Stimulated activated naive CD4-positive, alpha-beta T cell treated with Interleukin-2 at 50 U/mL for 16 hours (primary cell): ENCODE measurements at regions not wholly inside any gene's neighbourhood (a gene's known extent, or its start where the extent isn't known, plus 50 kb on each side); places are given as distances from the start of the nearest gene placed in this dataset.
"Not testable (repeated sequence)": the region's sequence is repeated elsewhere in the genome, so short reads cannot be mapped to it uniquely, and the experiment has no call there.

ENCODE experiments used
- DNase-seq: peaks from one replicate; lab custom pipeline; 2025; lab: John Stamatoyannopoulos, UW

DNA sequence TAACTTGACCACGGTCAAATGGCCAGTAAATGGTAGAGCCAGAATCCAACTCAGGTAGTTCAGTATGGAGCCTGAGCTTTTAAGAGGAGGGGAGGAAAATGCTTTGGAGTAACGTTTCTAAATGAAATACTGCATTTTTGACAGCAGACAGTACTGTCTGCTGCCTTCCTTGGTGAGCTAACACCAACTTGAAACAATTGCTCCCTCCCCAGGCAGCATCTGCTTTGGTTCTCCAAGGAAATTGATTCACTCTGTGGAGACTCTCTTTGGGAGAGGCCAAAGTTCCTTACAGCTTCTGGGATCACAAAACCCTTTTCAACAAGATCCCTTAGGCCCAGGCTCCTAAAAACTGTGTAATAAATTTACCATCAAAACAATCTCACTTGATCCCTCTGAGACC is 75.2 kb upstream of the SSBP2 start:
- DNase-seq: no peak

DNA sequence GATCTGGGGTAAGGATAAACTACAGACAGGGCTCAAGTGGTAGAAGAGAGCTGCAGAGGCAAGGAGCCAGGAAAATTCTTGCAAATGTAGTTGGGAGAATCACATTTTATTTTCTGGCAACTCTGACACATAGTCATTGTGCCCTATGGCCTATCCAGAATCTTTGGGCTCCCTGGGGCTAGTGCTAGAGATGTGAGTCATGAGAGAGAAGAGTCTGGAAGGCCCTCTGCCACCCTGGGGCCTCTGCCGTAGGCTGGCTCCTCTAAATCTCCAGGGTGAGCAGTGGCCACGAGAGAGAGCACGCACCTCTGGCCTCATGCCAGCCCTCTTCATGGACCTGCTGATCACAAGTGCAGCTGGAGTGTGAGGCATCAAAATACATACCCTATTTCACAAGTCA is 74.3 kb upstream of the SSBP2 start:
- DNase-seq: no peak

GRCh38 chr5:81823736-81824135 is 72.8 kb upstream of the SSBP2 start:
- not testable (repeated sequence) for DNase-seq

DNA sequence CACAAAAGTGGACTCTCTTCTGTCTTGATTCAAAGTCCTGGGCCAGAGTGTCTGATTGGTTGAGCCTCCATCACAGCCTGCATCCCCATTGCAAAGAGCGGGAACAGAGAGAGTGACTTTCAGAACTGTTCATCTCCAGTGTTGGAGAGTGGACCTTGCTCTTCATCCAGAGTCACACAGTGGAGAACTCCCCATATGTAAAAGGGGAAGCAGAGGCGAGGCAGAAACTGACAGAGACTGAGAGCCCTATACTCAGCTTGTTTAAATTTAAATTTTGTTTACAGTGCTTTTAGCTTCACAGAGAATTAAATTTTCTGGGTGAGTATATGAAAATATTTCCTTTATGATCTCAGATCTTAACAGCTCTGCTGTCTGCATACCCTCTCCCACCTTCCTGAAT is 70.0 kb upstream of the SSBP2 start:
- no peak for DNase-seq

DNA sequence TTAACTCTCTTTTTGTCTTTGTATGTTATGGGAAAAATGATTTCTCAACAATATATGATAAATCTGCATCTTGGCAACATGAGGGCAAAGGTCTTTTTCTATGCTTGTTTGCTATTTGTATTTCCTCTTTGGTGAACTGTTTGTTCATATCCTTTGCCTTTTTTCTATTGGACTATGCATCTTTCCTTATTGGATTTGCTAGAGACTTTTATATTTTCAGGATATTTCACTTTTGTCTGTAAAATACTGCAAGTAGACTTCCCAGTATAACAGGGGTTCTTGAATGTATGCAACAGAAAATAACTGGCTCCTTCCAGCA is 69.4 kb upstream of the SSBP2 start:
- no peak for DNase-seq

- no peak for DNase-seq
Observed at GRCh38 chr5:81819556-81820317, 68.8 kb upstream of the SSBP2 start.

DNA sequence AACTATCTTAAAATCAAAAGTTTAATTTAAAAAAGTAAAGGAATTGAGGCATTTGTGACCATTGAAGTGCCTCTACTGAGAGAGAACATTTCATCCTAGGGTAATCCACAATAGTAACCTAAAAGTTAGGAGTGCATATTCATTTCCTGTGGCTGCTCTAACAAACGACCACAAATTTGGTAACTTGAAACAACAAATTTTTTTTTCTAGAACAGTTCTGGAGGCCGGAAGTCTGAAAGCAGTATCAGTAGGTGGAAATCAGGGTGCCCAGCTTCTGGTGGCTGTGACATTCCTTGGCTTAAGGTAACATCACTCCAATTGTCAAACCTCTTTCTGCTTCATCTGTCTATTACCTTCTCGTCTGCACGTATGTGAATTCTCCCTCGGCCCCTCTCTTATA is 67.1 kb upstream of the SSBP2 start:
- DNase-seq: no peak

DNA sequence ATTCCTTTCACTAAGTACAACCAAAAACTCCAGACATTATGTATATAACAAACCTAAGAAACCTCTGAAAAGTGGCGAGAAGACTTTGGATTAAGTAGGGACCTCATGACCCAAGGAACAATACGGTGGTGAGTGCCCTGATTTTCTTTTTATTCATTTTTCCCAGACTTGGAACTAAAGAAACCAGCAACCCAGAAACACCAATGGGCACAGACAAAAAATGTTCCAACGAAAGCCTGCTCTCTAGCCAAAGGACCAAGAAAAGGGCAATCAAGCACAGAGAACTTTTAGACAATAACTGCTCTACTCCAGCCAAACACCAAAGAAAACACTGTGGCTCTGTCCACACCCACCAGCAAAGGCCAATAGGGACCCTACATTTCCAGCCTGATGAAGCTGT is 66.2 kb upstream of the SSBP2 start:
- DNase-seq: no peak

GRCh38 chr5:81815321-81815720 is 64.4 kb upstream of the SSBP2 start:
- no peak for DNase-seq

GRCh38 chr5:81808106-81808505 is 57.2 kb upstream of the SSBP2 start:
- no peak for DNase-seq

GRCh38 chr5:81805086-81805485 is 54.2 kb upstream of the SSBP2 start:
- DNase-seq: no peak

DNA sequence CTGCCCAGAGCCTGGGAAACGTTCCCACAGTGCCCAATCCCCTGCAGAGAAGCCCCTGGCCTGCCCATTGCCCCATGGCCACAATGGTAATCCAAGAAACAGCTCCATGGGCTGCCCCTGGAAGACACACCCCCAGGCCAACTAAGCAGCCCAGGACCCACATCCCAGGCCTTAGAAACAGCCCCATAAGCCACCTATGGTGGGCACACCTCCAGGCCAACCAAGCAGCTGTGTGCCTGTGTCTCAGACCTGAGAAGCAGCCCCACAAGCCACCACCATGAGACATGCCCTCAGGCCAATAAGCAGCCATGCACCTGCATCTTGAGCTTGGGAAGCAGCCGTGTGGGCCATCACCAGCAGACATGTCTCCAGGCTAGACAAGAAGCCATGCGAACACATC is 52.9 kb upstream of the SSBP2 start:
- DNase-seq: no peak

- DNase-seq: no peak
Observed at GRCh38 chr5:81802625-81803024, 51.7 kb upstream of the SSBP2 start.

- DNase-seq: no peak
Observed at GRCh38 chr5:81802020-81802419, 51.1 kb upstream of the SSBP2 start.

DNA sequence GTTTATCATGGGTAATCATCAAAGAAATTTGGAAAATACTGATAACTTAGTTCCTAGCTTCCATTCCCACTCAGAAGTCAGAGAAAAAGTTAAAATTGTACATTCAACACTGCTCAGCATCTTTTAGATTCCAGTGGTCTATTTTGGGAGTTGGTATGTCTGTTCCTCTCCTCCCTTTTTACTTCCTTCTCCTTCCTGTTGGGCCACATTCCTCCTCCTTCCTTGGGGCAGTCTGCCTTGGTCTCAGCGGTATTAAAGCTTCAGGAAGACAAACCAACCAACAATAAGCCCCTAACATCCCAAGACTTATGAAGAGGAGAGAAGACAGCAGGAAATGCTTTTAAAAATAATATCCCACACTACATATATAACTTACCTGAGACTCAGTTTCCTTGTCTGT is 49.9 kb upstream of the SSBP2 start:
- no peak for DNase-seq
